GM19328 (cell line): ENCODE measurements at regions not wholly inside any gene's neighbourhood (a gene's known extent, or its start where the extent isn't known, plus 50 kb on each side); places are given as distances from the start of the nearest gene placed in this dataset.
A peak's percentile ranks its signal among the peaks of the same experiment; 100 is the strongest.

Experiments used
- ATAC-seq: cut with Tn5 transposase; IDR thresholded peaks from one replicate; pipeline ENCODE4 v1.9.1; 2021; ENCODE audit warnings: mild to moderate bottlenecking, moderate library complexity; ENCODE audit not compliant: unreplicated experiment

DNA sequence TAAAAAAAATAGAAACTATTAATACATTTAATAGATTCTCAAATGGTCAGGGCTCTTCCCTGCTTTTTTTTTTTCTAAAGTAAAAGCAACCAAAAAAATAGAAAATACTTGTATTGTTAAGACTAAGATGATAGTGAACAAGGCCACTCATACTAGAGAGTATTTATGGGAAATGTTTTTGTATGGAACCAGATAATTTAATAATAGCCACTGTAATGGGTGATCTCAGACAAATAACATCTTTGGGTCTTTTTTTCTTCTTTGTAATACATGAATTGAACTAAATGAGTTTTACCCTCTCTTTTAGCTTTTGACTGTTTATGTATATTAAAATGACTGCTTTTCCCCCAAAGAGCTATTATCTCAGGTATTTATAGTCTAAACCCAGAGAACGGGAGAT is 92.1 kb upstream of the ELOVL6 start:
- ATAC-seq: no peak

DNA sequence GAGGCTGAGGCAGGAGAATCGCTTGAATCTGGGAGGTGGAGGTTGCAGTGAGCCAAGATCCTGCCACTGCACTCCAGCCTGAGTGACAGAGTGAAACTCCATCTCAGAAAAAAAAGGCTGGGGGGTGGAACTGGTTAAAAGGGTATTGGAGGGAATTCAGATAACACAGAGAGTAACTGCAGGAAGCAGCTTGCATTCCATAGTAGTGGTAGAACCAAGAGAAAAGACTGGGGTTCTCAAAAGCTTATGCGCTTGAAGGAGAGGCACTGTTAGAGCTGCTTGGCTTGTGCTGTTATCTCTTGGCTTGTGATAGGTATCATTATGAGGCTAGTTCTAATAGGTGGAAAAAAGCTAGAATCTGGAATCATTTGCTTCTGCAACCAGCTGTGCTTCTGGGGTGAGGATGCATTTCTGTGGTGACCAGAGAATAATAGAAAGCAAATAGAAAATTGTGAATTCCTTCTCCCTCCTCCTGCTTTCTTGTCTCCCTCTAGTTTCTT is 91.2 kb upstream of the ELOVL6 start:
- no peak for ATAC-seq

DNA sequence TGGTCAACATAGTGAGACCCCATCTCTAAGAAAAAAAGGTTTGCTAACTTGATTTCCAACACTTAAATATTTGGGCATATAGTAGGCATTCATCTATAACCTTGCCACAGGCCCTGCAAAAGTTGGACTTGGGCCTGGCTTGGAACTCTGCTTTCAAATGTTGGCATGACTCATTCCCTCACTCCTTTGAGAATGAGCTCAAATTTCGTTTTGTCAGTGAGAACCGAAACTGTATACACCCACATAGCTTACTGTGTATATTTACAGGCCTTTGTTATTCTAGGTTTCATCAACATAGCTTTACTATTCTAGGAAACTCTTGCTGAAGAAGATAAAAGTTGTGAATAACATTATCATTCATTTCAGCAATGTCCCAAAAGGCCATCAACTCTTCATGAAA is 88.7 kb upstream of the ELOVL6 start:
- peak; percentile 100 for ATAC-seq

DNA sequence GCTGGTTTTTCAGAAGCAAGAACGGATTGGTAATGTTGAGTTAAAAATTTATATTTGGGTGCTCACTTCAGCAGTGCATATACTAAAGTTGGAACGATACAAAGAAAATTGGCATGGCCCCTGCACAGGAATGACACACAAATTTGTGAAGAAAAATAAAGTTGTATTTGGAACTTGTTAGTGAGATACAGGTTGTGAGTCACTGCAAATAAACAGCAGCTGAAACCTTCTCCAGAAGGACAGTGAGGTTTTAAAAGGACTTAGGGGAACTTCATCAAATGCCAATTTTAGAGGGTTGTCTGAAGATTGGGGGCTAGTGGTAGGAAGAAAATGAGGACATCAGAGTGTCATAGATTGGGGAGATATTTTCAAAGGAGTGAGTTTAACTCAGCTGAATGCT is 79.7 kb upstream of the ELOVL6 start:
- ATAC-seq: no peak

DNA sequence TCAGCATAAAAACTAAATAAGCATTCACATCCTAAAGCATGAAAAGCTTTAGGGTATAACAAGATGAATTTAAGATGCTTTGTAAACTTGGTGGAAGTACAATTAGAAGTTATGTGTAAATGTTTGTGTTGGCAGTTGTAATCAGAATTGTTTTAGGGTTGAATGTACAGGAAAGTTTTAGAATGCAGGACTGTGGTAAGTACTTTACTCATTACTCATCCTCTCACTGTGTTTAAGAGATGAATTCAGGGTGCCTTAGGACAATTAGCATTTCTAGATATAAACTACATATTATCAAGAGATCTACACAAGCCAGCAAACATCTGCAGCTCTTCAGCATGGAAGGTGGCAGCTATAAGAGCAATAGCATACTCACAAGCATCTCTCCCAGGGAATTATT is 77.5 kb upstream of the ELOVL6 start:
- ATAC-seq: no peak

DNA sequence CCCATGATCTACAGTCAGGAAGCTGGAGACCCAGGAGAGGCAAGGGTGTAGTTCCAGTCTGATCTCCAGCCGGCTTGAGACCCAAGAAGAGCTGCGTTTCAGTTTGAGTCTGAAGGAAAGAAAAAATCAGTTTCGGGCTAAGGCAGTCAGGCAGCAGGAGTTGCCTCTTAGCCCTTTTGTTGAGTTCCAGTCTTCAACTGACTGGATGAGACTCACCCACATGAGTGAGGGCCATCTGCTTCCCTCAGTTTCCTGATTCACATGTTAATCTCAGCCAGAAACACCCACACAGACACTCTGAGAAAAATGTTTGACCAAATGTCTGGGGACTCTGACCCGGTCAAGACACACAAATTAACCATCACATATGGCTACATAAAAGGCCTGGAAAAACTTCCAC is 73.6 kb upstream of the ELOVL6 start:
- ATAC-seq: no peak

DNA sequence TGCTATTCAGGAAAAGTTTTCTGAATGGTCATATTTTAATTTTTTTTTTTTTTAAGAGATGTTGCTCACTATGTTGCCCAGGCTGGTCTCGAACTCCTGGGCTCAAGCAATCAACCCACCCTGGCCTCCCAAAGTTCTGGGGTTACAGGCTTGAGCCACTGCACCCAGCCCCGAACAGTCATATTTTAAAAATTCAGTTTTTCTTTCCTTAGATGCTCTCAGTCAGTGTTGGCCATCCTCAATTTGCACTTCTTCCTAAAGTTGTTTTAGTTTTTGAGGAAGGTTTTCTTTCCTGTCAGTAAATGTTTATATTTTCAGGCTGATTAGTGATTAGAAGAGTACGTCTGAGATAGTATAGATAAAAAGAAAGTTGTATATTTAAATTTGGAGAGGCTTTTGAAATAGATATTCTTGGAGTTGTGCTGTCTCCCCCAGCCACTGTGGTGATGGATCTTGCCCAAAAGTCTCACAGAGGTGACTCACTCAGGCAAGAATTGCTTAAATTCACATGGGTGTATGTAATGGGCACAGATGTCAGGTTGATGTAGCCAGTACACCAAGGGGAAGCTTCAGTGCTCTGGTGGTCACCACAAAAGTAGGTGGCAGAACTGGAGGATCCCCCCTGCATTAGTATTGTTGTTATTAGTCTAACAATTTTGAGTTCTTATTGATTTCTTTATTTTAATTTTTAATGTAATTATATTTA is 72.2 kb upstream of the ELOVL6 start:
- ATAC-seq: no peak

DNA sequence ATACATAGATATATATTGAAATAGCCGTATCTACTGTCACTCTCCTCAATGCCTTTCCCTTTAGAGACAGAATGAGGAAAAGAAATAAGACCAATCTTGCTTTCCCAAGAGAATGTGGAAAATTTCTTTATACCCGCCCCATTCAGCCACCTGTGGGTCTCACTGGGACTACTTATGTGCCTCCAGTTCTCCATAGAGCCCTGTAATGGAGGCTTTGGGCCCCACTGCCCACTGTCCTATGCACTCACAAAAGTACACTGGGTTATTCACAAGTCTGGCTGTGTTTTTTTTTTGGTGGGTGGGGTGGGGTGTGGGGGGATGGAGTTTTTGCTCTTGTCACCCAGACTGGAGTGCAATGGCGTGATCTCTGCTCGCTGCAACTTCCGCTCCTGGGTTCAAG is 70.4 kb upstream of the ELOVL6 start:
- ATAC-seq: no peak

DNA sequence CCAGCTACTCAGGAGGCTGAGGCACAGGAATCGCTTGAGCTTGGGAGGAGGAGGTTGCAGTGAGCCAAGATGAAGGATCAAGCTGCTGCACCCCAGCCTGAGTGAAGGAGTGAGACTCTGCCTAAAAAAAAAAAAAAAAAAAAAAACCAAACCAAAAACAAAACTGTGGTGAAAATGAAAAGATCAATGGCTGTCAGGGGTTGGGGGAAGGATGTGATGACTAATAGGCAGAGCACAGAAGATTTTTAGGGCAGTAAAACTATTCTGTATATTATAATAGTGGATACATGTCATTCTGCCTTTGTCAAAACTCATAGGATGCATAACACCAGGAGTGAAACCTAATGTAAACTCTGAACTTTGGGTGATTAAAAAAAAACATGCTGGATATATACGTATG is 69.9 kb upstream of the ELOVL6 start:
- ATAC-seq: no peak

DNA sequence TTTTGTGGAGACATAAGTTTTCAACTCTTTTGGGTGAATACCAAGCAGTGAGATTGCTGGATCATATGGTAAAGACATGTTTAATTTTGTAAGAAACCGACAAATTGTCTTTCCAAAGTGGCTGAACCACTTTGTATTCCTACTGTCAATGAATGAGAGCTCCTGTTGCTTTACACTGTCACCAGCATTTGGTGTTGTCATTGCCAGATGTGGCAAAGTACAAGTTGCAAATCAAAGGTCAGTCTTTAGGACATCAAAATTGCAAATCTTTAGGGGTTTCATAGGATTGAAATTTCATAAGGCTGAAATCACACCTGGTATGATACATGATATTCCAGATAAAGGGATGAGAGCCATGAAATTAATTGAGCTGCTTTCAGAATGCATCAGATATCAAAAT is 67.7 kb upstream of the ELOVL6 start:
- ATAC-seq: no peak

DNA sequence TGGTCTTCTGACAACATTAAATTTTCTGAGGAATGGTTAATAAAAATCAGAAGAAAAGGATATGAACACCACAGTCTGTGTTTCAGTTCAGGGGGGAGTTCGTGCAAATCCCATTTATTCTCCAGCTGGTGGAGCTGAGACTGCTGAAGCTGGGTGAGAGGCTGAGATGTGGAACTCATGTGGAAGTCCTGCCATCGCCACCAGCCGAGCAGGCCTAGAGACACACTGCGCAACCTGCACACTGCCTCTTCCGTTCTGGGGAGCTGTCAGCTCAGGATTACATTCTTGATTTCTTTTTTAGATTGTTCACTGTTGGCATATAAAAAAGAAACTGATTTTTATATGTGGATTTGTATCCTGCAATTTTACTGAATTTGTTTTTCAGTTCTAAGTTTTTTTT is 66.6 kb upstream of the ELOVL6 start:
- no peak for ATAC-seq

DNA sequence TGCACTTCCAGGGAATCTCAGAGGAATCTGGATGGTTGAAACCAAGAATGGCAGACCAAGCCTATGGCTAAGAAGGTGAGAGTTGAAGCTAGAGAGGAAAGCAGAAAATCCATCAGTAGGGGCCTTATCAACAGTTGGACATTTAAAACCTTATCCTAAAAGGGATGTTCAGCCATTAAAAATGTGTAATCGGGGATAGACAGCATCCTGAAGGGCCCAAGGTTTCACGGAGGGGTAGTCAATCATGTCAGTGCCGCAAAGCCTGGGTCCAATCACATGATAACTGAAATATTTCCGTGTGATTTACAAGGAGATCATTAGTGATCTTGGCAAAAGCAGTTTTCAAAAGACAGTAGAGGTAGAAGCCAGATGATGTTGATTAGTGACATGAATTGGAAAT is 61.9 kb upstream of the ELOVL6 start:
- ATAC-seq: no peak

DNA sequence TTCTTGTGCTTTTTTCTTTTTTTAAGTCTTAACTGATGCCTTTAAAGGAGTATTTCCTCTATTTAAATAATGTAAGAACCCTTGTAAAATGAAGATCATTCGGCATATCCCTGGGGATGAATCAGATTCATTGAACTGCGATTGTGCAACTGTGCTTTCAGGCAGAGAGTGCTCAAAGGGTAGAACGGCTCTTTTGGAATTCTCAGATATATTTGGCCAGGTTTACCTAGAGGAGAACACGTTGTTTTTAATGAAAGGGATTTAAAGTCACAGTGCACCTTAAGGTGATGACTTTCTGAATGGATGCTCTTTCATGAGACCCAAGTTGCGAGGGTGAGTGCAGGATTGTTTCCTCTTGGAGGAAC is 51.6 kb upstream of the ELOVL6 start:
- ATAC-seq: no peak

DNA sequence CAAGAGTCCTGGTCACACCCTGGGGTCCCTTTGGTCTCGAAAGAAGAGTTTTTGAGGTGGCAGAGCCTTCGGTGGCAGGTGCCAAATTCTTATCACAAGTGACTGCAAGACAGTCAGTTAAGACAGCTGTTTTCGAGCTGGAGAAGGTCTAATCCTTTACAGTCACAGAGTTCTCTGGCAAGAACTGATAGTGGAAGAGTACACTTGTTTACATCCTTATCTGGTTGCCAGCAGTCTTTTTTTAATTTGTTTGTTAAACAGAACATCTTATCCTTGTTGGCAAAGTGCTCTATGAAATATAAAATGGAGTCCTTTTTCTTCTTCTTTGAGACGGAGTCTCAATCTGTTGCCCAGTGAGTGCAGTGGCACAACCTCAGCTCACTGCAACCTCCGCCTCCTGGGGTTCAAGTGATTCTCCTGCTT is 50.4 kb upstream of the ELOVL6 start:
- ATAC-seq: no peak
